ENCODE measurements at regions not wholly inside any gene's neighbourhood (a gene's known extent, or its start where the extent isn't known, plus 50 kb on each side); places are given as distances from the start of the nearest gene placed in this dataset.
A peak's percentile ranks its signal among the peaks of the same experiment; 100 is the strongest.

DNA sequence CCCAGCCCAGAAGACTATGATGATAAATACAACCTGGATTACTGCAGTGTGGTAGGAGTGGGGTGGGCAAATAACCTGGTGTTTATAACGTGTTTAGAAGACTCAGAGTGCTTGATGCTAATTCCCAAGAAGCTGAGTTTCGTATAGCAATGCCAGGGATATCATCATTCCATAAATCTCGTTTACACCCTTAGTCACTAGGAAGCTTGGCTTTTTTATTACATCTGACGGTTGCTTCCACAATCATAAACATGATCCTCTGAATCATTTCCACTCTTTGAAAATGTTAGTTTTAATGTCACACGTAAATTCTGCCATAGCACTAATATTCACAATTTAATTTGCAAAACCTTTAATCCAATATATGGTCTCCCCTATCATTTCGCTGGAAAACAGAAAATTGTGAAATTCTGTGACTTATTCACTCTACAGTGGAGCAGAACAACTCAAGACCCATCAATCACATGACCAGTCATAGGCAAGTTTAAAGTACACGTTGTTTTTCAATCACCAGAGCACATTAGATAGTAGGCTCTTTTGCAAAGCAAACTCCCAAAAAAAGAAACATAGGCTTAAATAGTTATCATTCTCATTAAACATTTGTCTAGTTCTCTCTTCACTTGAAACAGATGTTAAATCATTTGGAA lies 321.0 kb downstream of the LTN1 start:
- ATAC-seq (ENCODE audit: low FRiP score) = no peak
- Histone ChIP-seq H3K4me1 (ENCODE audit: control insufficient read depth in 1 of 2, insufficient read depth in 2 of 2, low read length in 2 of 2) (peaks cover 2 to 3% of the 10 kb centered on the region in 2 donors), H3K4me3 (ENCODE audit: low read length in 2 of 2) (no peak overlapping the region), H3K27me3 (ENCODE audit: control insufficient read depth in 1 of 2, insufficient read depth in 2 of 2, low read length in 1 of 2) (no peaks in the 10 kb centered on the region), H3K36me3 (ENCODE audit: control insufficient read depth in 1 of 2, insufficient read depth in 2 of 2, low read length in 1 of 2) (no peaks in the 10 kb centered on the region), H3K9me3 (ENCODE audit: control insufficient read depth, low read length) (no peaks in the 10 kb centered on the region), H3K27ac (ENCODE audit: low read depth in 1 of 2, low read length in 2 of 2) (no peak overlapping the region)
- 84 to 87% methylated on average over 7 of the region's 7 CpGs for WGBS, 2 donors
- intact Hi-C loops (cut with DNase I) = no loop called here
- DNase-seq = no peak

GRCh38 chr21:28669971-28670653 lies 322.6 kb downstream of the LTN1 start:
- no peak for ATAC-seq (ENCODE audit: low FRiP score)
- no peak for DNase-seq
- WGBS, 2 donors = 92 to 96% methylated on average over 3 of the region's 3 CpGs
- no peaks in the 10 kb centered on the region for H3K4me1 ChIP-seq (ENCODE audit: control insufficient read depth in 1 of 2, insufficient read depth in 2 of 2, low read length in 2 of 2)
- no peaks in the 10 kb centered on the region for H3K36me3 ChIP-seq (ENCODE audit: control insufficient read depth in 1 of 2, insufficient read depth in 2 of 2, low read length in 1 of 2)
- no peak overlapping the region for H3K27ac ChIP-seq (ENCODE audit: low read depth in 1 of 2, low read length in 2 of 2)
- H3K4me3 ChIP-seq (ENCODE audit: low read length in 2 of 2) = no peak overlapping the region
- intact Hi-C loops (cut with DNase I) = no loop called here
- H3K9me3 ChIP-seq (ENCODE audit: control insufficient read depth, low read length) = no peaks in the 10 kb centered on the region
- H3K27me3 ChIP-seq (ENCODE audit: control insufficient read depth in 1 of 2, insufficient read depth in 2 of 2, low read length in 1 of 2) = no peaks in the 10 kb centered on the region

DNA sequence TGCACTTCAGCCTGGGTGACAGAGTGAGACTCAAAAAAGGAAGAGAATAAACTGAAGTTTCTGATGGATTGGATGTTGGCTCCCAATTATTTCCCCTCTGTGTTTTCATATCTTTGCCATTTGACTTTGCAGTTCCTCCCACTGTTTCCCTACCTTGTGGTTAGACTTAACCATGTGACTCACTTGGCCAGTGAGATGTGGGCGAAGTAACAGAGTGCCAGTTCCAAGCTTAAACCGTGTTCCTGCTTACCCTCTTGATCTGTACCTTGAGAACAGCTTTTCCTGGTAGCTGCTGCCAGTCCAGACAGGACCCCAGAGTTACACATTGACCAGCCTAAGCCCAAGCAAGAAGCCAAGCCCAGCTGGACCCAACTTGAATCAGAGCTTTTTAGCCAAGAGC lies 323.4 kb downstream of the LTN1 start:
- Histone ChIP-seq H3K9me3 (ENCODE audit: control insufficient read depth, low read length) (no peaks in the 10 kb centered on the region), H3K27me3 (ENCODE audit: control insufficient read depth in 1 of 2, insufficient read depth in 2 of 2, low read length in 1 of 2) (no peaks in the 10 kb centered on the region), H3K27ac (ENCODE audit: low read depth in 1 of 2, low read length in 2 of 2) (no peak overlapping the region), H3K36me3 (ENCODE audit: control insufficient read depth in 1 of 2, insufficient read depth in 2 of 2, low read length in 1 of 2) (no peaks in the 10 kb centered on the region), H3K4me3 (ENCODE audit: low read length in 2 of 2) (no peak overlapping the region), H3K4me1 (ENCODE audit: control insufficient read depth in 1 of 2, insufficient read depth in 2 of 2, low read length in 2 of 2) (no peaks in the 10 kb centered on the region)
- ATAC-seq (ENCODE audit: low FRiP score) (no peak), DNase-seq (no peak)
- intact Hi-C loops (cut with DNase I) = no loop called here
- WGBS, 2 donors = 77 to 80% methylated on average over 2 of the region's 2 CpGs

- H3K4me3 ChIP-seq (ENCODE audit: low read length in 2 of 2) = no peak overlapping the region
- ATAC-seq (ENCODE audit: low FRiP score) (no peak), DNase-seq (no peak)
- no peaks in the 10 kb centered on the region for H3K9me3 ChIP-seq (ENCODE audit: control insufficient read depth, low read length)
- H3K36me3 ChIP-seq (ENCODE audit: control insufficient read depth in 1 of 2, insufficient read depth in 2 of 2, low read length in 1 of 2) = no peaks in the 10 kb centered on the region
- no peak overlapping the region for H3K27ac ChIP-seq (ENCODE audit: low read depth in 1 of 2, low read length in 2 of 2)
- H3K27me3 ChIP-seq (ENCODE audit: control insufficient read depth in 1 of 2, insufficient read depth in 2 of 2, low read length in 1 of 2) = no peaks in the 10 kb centered on the region
- H3K4me1 ChIP-seq (ENCODE audit: control insufficient read depth in 1 of 2, insufficient read depth in 2 of 2, low read length in 2 of 2) = peaks cover 0 to 3% of the 10 kb centered on the region in 2 donors
- 91 to 94% methylated on average over 5 of the region's 5 CpGs for WGBS, 2 donors
- intact Hi-C loops (cut with DNase I) = loop anchor here in 1 of 2 donors (5.0 kb wide), 1 partner anchor 79 kb away; no protein-coding TSS in a partner anchor
Observed at GRCh38 chr21:28663754-28664153, 328.9 kb downstream of the LTN1 start.

GRCh38 chr21:28663111-28663693 lies 329.5 kb downstream of the LTN1 start:
- intact Hi-C loops (cut with DNase I) = loop anchor here in 1 of 2 donors (5.0 kb wide), 1 partner anchor 79 kb away; no protein-coding TSS in a partner anchor
- ATAC-seq (ENCODE audit: low FRiP score) (peak; percentile 88), DNase-seq (peak in 1 of 2 donors; percentile 62)
- H3K27ac ChIP-seq (ENCODE audit: low read depth in 1 of 2, low read length in 2 of 2) = no peak overlapping the region
- H3K4me3 ChIP-seq (ENCODE audit: low read length in 2 of 2) = no peak overlapping the region
- H3K9me3 ChIP-seq (ENCODE audit: control insufficient read depth, low read length) = no peaks in the 10 kb centered on the region
- H3K27me3 ChIP-seq (ENCODE audit: control insufficient read depth in 1 of 2, insufficient read depth in 2 of 2, low read length in 1 of 2) = no peaks in the 10 kb centered on the region
- 5 to 7% methylated on average over 4 of the region's 4 CpGs for WGBS, 2 donors
- no peaks in the 10 kb centered on the region for H3K36me3 ChIP-seq (ENCODE audit: control insufficient read depth in 1 of 2, insufficient read depth in 2 of 2, low read length in 1 of 2)
- peaks cover 0 to 3% of the 10 kb centered on the region in 2 donors for H3K4me1 ChIP-seq (ENCODE audit: control insufficient read depth in 1 of 2, insufficient read depth in 2 of 2, low read length in 2 of 2)

GRCh38 chr21:28657566-28657965 lies 335.1 kb downstream of the LTN1 start:
- peaks cover 0 to 2% of the 10 kb centered on the region in 2 donors for H3K4me1 ChIP-seq (ENCODE audit: control insufficient read depth in 1 of 2, insufficient read depth in 2 of 2, low read length in 2 of 2)
- H3K27me3 ChIP-seq (ENCODE audit: control insufficient read depth in 1 of 2, insufficient read depth in 2 of 2, low read length in 1 of 2) = no peaks in the 10 kb centered on the region
- DNase-seq (no peak), ATAC-seq (ENCODE audit: low FRiP score) (no peak)
- no peak overlapping the region for H3K4me3 ChIP-seq (ENCODE audit: low read length in 2 of 2)
- H3K27ac ChIP-seq (ENCODE audit: low read depth in 1 of 2, low read length in 2 of 2) = no peak overlapping the region
- H3K36me3 ChIP-seq (ENCODE audit: control insufficient read depth in 1 of 2, insufficient read depth in 2 of 2, low read length in 1 of 2) = no peaks in the 10 kb centered on the region
- no peaks in the 10 kb centered on the region for H3K9me3 ChIP-seq (ENCODE audit: control insufficient read depth, low read length)
- intact Hi-C loops (cut with DNase I) = no loop called here

- DNase-seq (no peak), ATAC-seq (ENCODE audit: low FRiP score) (no peak)
- 99 to 100% methylated on average over 1 of the region's 1 CpG for WGBS, 2 donors
- Histone ChIP-seq H3K9me3 (ENCODE audit: control insufficient read depth, low read length) (no peaks in the 10 kb centered on the region), H3K4me3 (ENCODE audit: low read length in 2 of 2) (no peak overlapping the region), H3K4me1 (ENCODE audit: control insufficient read depth in 1 of 2, insufficient read depth in 2 of 2, low read length in 2 of 2) (peaks cover 0 to 2% of the 10 kb centered on the region in 2 donors), H3K27ac (ENCODE audit: low read depth in 1 of 2, low read length in 2 of 2) (no peak overlapping the region), H3K27me3 (ENCODE audit: control insufficient read depth in 1 of 2, insufficient read depth in 2 of 2, low read length in 1 of 2) (no peaks in the 10 kb centered on the region), H3K36me3 (ENCODE audit: control insufficient read depth in 1 of 2, insufficient read depth in 2 of 2, low read length in 1 of 2) (no peaks in the 10 kb centered on the region)
- intact Hi-C loops (cut with DNase I) = no loop called here
Observed at GRCh38 chr21:28655471-28655870, 337.2 kb downstream of the LTN1 start.

DNA sequence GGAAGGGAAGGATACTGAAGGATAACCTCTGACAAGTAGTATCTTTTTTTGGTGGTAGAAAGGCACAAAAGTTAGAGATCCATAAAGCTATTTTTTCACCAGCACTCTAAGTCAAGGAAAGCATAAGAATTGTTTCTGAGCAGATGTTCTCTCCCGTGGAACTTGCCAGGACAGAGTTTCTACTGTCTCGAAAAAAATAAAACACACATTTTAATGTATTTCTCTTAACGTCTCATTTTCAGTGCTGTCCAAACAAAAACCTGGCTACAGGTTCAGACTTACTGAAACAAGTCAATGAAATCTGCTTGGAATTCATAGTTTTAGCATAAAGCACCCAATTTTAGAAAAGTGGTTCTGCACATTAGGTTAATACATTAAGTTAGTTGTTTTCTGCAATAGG lies 338.3 kb downstream of the LTN1 start:
- no peaks in the 10 kb centered on the region for H3K9me3 ChIP-seq (ENCODE audit: control insufficient read depth, low read length)
- H3K36me3 ChIP-seq (ENCODE audit: control insufficient read depth in 1 of 2, insufficient read depth in 2 of 2, low read length in 1 of 2) = no peaks in the 10 kb centered on the region
- no peak for ATAC-seq (ENCODE audit: low FRiP score)
- DNase-seq = no peak
- 70 to 72% methylated on average over 3 of the region's 3 CpGs for whole genome bisulfite sequencing, 2 donors
- no peaks in the 10 kb centered on the region for H3K27me3 ChIP-seq (ENCODE audit: control insufficient read depth in 1 of 2, insufficient read depth in 2 of 2, low read length in 1 of 2)
- peaks cover 0 to 2% of the 10 kb centered on the region in 2 donors for H3K4me1 ChIP-seq (ENCODE audit: control insufficient read depth in 1 of 2, insufficient read depth in 2 of 2, low read length in 2 of 2)
- intact Hi-C loops (cut with DNase I) = no loop called here
- no peak overlapping the region for H3K27ac ChIP-seq (ENCODE audit: low read depth in 1 of 2, low read length in 2 of 2)
- no peak overlapping the region for H3K4me3 ChIP-seq (ENCODE audit: low read length in 2 of 2)

GRCh38 chr21:28644762-28645161 lies 347.9 kb downstream of the LTN1 start:
- DNase-seq (no peak), ATAC-seq (ENCODE audit: low FRiP score) (no peak)
- Histone ChIP-seq H3K27ac (ENCODE audit: low read depth in 1 of 2, low read length in 2 of 2) (no peak overlapping the region), H3K4me3 (ENCODE audit: low read length in 2 of 2) (no peak overlapping the region), H3K4me1 (ENCODE audit: control insufficient read depth in 1 of 2, insufficient read depth in 2 of 2, low read length in 2 of 2) (peaks cover 0 to 4% of the 10 kb centered on the region in 2 donors), H3K9me3 (ENCODE audit: control insufficient read depth, low read length) (no peaks in the 10 kb centered on the region), H3K36me3 (ENCODE audit: control insufficient read depth in 1 of 2, insufficient read depth in 2 of 2, low read length in 1 of 2) (no peaks in the 10 kb centered on the region), H3K27me3 (ENCODE audit: control insufficient read depth in 1 of 2, insufficient read depth in 2 of 2, low read length in 1 of 2) (no peaks in the 10 kb centered on the region)
- intact Hi-C loops (cut with DNase I) = no loop called here
- WGBS, 2 donors = 30 to 31% methylated on average over 1 of the region's 1 CpG
